HEK293 (cell line): ENCODE measurements at regions not wholly inside any gene's neighbourhood (a gene's known extent, or its start where the extent isn't known, plus 50 kb on each side); places are given as distances from the start of the nearest gene placed in this dataset.

Experiments
- CTCF ChIA-PET: fragments of 350-600 bp; formaldehyde crosslinking; extraction: SDS; loops from one replicate; lab custom pipeline; 2021; ENCODE audit warnings: antibody characterized with exemption; lab: Yijun Ruan, JAX
- POLR2A ChIA-PET: fragments of 300-600 bp; formaldehyde crosslinking; extraction: SDS; loops from one replicate; lab custom pipeline; 2020; ENCODE audit warnings: antibody characterized with exemption, inconsistent platforms; lab: Yijun Ruan, JAX
- H3K27ac ChIP-seq: fragments of 200-500 bp; sonication (Bioruptor generic); 2 replicates; pipeline ENCODE4 v1.5.1; 2014; ENCODE audit warnings: low read depth, low read length, control low read depth, inconsistent platforms; ENCODE audit errors: extremely low read depth
- H3K36me3 ChIP-seq, 2 experiments: fragments of 200-500 bp in 1 of 2; sonication (Bioruptor generic) in 1 of 2; 1 replicate in 1 of 2; 2 replicates in 1 of 2; pipeline ENCODE4 v1.5.1; 2014 to 2017; ENCODE audit warnings: inconsistent platforms in 2 of 2, low read length in 2 of 2; ENCODE audit not compliant: control insufficient read depth in 2 of 2, insufficient read depth in 1 of 2
- H3K4me1 ChIP-seq: fragments of 200-500 bp; sonication (Bioruptor generic); 2 replicates; pipeline ENCODE4 v1.5.1; 2014; ENCODE audit warnings: mild to moderate bottlenecking, low read length, inconsistent platforms; ENCODE audit not compliant: control insufficient read depth, insufficient read depth
- H3K4me3 ChIP-seq: 2 replicates; pipeline ENCODE4 v1.5.1; 2011; ENCODE audit warnings: low read depth, mild to moderate bottlenecking, control low read depth, low read length, moderate library complexity
- H3K9me3 ChIP-seq: fragments of 200-500 bp; sonication (Bioruptor generic); 2 replicates; pipeline ENCODE4 v1.5.1; 2014; ENCODE audit warnings: low read depth, low read length, inconsistent platforms; ENCODE audit not compliant: control insufficient read depth, insufficient read depth
- EGR2 ChIP-seq: fragments of 450-650 bp; formaldehyde crosslinking; IDR thresholded peaks from 2 replicates; pipeline ENCODE4 v1.5.1; 2016; ENCODE audit warnings: low read depth, missing biosample characterization, missing genetic modification characterization
- GLIS2 ChIP-seq: fragments of 450-650 bp; formaldehyde crosslinking; IDR thresholded peaks from 2 replicates; pipeline ENCODE4 v1.5.1; 2016; ENCODE audit warnings: missing biosample characterization, missing genetic modification characterization
- HOXC10 ChIP-seq: sonication (generic); formaldehyde crosslinking; IDR thresholded peaks from 2 replicates; pipeline ENCODE4 v1.8.1; 2023; ENCODE audit warnings: mild to moderate bottlenecking, missing genetic modification reagents
- MZF1 ChIP-seq: fragments of 450-650 bp; formaldehyde crosslinking; IDR thresholded peaks from 2 replicates; pipeline ENCODE4 v1.5.1; 2017; ENCODE audit warnings: missing biosample characterization, missing genetic modification characterization, borderline replicate concordance
- OSR2 ChIP-seq: fragments of 450-650 bp; formaldehyde crosslinking; IDR thresholded peaks from 2 replicates; pipeline ENCODE4 v1.5.1; 2016; ENCODE audit warnings: missing biosample characterization, missing genetic modification characterization
- PRDM10 ChIP-seq: fragments of 450-650 bp; formaldehyde crosslinking; IDR thresholded peaks from 2 replicates; pipeline ENCODE4 v1.5.1; 2016; ENCODE audit warnings: missing biosample characterization, missing genetic modification characterization
- SCRT1 ChIP-seq: fragments of 450-650 bp; formaldehyde crosslinking; IDR thresholded peaks from 2 replicates; pipeline ENCODE4 v1.5.1; 2016; ENCODE audit warnings: missing biosample characterization, missing genetic modification characterization, borderline replicate concordance
- SP7 ChIP-seq: fragments of 450-650 bp; formaldehyde crosslinking; IDR thresholded peaks from 2 replicates; pipeline ENCODE4 v1.5.1; 2016; ENCODE audit warnings: missing biosample characterization, missing genetic modification characterization
- ZBTB7A ChIP-seq: fragments of 450-650 bp; formaldehyde crosslinking; IDR thresholded peaks from 2 replicates; pipeline ENCODE4 v1.5.1; 2016; ENCODE audit warnings: low read depth, missing biosample characterization, missing genetic modification characterization
- ZFHX2 ChIP-seq: fragments of 450-650 bp; formaldehyde crosslinking; conservative IDR thresholded peaks from 2 replicates; pipeline ENCODE4 v1.5.1; 2016; ENCODE audit warnings: missing biosample characterization, missing genetic modification characterization
- ZIC2 ChIP-seq: fragments of 450-650 bp; formaldehyde crosslinking; IDR thresholded peaks from 2 replicates; pipeline ENCODE4 v1.5.1; 2016; ENCODE audit warnings: missing biosample characterization, missing genetic modification characterization
- ZNF121 ChIP-seq: fragments of 450-650 bp; formaldehyde crosslinking; IDR thresholded peaks from 2 replicates; pipeline ENCODE4 v1.5.1; 2016; ENCODE audit warnings: missing biosample characterization, missing genetic modification characterization
- ZNF48 ChIP-seq: fragments of 450-650 bp; formaldehyde crosslinking; IDR thresholded peaks from 2 replicates; pipeline ENCODE4 v1.5.1; 2016; ENCODE audit warnings: missing biosample characterization, missing genetic modification characterization
- ZNF513 ChIP-seq: fragments of 450-650 bp; IDR thresholded peaks from 2 replicates; pipeline ENCODE4 v1.5.1; 2018; ENCODE audit warnings: missing biosample characterization, missing genetic modification characterization
- ZNF660 ChIP-seq: fragments of 450-650 bp; IDR thresholded peaks from 2 replicates; pipeline ENCODE4 v1.5.1; 2018; ENCODE audit warnings: missing biosample characterization, mild to moderate bottlenecking, missing genetic modification characterization
- ZNF837 ChIP-seq: fragments of 450-650 bp; formaldehyde crosslinking; IDR thresholded peaks from 2 replicates; pipeline ENCODE4 v1.5.1; 2016; ENCODE audit warnings: missing biosample characterization, missing genetic modification characterization
- ZSCAN30 ChIP-seq: fragments of 450-650 bp; IDR thresholded peaks from 2 replicates; pipeline ENCODE4 v1.5.1; 2018; ENCODE audit warnings: missing biosample characterization, mild to moderate bottlenecking, missing genetic modification characterization, moderate library complexity
- ZXDB ChIP-seq: fragments of 450-650 bp; formaldehyde crosslinking; IDR thresholded peaks from 2 replicates; pipeline ENCODE4 v1.5.1; 2016; ENCODE audit warnings: missing biosample characterization, missing genetic modification characterization
- TF ChIP-seq, protein P1 (sequence below): fragments of 450-650 bp; formaldehyde crosslinking; IDR thresholded peaks from 2 replicates; pipeline ENCODE4 v1.5.1; 2017; ENCODE audit warnings: missing biosample characterization, missing genetic modification characterization

DNA sequence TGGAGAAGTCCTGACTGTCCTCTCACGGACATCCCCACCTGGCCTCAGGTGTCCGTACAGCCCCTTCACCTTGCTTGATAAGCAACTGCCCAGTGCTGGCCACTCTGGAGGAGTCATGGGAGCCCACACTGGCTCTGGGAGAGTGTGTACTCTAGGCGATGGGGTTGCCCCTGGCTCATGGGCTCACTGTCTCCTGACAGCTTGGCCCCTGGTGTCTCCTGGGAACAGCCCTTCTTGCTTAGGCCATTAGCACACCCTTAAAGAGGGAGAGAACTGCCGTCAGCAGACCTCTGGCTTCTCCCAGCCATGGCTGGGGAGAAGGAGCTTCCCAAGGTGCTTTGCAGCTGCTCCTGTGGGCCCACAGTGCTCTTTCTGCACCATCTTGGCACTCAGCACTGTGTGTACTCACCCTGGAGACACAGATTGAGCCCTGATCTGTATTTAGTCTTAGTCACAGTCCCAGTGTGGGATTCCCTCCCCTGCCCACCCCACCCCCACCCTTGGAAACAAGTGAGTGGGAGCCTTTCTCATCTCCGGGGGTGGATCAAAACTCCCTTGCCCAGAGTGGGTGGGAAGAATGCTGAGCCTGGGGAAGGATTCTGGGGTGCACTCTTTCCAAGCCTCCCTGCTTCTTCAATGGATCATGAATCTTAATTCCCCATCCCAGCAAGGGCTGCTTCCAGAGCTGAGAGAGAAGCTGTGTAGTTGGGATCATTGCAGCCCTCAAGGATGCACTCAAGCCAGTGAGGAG lies 83.5 kb upstream of the ADPGK start:
- ChIA-PET CTCF (no interaction called here), POLR2A (no interaction called here)

DNA sequence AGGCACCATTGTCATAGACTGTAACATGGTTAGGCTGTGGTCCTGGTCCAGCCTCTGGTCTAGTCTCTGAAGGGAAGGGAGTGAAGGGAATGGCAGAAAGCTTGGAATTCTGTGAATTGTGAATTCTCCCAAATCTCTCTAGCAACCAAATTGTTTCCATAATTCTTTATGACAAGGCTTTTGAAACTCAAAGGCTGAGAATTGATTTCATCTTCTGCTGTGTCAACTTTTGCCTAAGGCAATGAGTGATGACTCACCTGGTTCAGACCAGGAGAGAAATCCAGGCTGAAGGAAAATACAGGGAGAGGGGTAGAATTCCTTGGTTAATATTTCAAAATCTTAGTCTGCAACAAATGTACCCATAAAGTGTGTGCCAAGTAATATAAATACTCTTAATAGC lies 82.6 kb upstream of the ADPGK start:
- CTCF ChIA-PET, result no interaction called here
- POLR2A ChIA-PET, result no interaction called here
- H3K27ac ChIP-seq, result no peak overlapping the region
- no peaks in the 10 kb centered on the region for H3K4me1 ChIP-seq
- H3K4me3 ChIP-seq, result no peak overlapping the region
- no peaks in the 10 kb centered on the region for H3K9me3 ChIP-seq
- no peaks in the 10 kb centered on the region for H3K36me3 ChIP-seq
- TF ChIP-seq ZNF48 (tag by site-specific recombination) (no peak), ZNF660 (tag by site-specific recombination) (0 out of 2 replicates have a peak, but pooled peaks have one; percentile 58), PRDM10 (peak; percentile 73; the same call in 1 of the 2 replicates), SCRT1 (tag by site-specific recombination) (no peak), MZF1 (no peak), ZSCAN30 (tag by site-specific recombination) (no peak)
- TF ChIP-seq, all 188 proteins: peak for 2

More for the DNA sequence above, 83.5 kb upstream of the ADPGK start:
- no peak overlapping the region for H3K4me3 ChIP-seq
- no peaks in the 10 kb centered on the region for H3K36me3 ChIP-seq
- no peaks in the 10 kb centered on the region for H3K9me3 ChIP-seq
- no peak overlapping the region for H3K27ac ChIP-seq
- no peaks in the 10 kb centered on the region for H3K4me1 ChIP-seq
- TF ChIP-seq OSR2 (tag by site-specific recombination), result no peak
- TF ChIP-seq EGR2, result peak; percentile 44; the same call in 1 of the 2 replicates
- no peak for TF ChIP-seq HOXC10 (CRISPR knock-in tag)
- no peak for TF ChIP-seq ZBTB7A
- TF ChIP-seq ZFHX2 (tag by site-specific recombination), result peak; percentile 60

DNA sequence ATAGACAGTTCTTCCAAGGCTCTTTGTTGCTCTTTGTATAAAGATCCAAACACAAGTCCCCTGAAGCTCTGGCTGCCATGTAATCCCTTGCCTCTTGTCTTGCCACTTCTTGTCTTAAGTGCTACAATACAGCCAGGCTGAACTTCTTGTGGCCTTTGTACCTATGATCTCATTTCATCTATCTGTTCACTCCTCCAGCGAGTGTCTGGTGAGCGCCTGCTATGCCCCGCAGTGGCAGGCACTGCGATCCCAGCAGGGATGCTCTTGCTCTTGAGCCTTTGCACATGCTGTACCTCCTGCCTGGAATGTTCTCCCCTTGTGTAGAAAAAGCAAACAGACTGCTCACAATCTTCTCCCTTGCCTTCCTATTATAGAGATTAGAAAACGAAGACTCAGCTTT lies 81.9 kb upstream of the ADPGK start:
- Histone ChIP-seq H3K4me3 (no peak overlapping the region), H3K9me3 (no peaks in the 10 kb centered on the region), H3K4me1 (no peaks in the 10 kb centered on the region), H3K36me3 (no peaks in the 10 kb centered on the region), H3K27ac (no peak overlapping the region)
- ChIA-PET CTCF (interaction anchor here (0.7 kb wide), 1 partner anchor 30 kb away, joined by 3 read pairs; no protein-coding TSS in a partner anchor), POLR2A (no interaction called here)
- TF ChIP-seq SP7 (tag by site-specific recombination), result no peak
- TF ChIP-seq ZNF513, result no peak
- TF ChIP-seq ZIC2 (tag by site-specific recombination), result peak; percentile 97
- TF ChIP-seq GLIS2 (tag by site-specific recombination), result no peak
- TF ChIP-seq MZF1, result no peak
- no peak for TF ChIP-seq ZXDB (tag by site-specific recombination)
- no peak for TF ChIP-seq ZNF837 (tag by site-specific recombination)
- TF ChIP-seq ZNF121 (tag by site-specific recombination), result no peak
- TF ChIP-seq, protein P1, sequence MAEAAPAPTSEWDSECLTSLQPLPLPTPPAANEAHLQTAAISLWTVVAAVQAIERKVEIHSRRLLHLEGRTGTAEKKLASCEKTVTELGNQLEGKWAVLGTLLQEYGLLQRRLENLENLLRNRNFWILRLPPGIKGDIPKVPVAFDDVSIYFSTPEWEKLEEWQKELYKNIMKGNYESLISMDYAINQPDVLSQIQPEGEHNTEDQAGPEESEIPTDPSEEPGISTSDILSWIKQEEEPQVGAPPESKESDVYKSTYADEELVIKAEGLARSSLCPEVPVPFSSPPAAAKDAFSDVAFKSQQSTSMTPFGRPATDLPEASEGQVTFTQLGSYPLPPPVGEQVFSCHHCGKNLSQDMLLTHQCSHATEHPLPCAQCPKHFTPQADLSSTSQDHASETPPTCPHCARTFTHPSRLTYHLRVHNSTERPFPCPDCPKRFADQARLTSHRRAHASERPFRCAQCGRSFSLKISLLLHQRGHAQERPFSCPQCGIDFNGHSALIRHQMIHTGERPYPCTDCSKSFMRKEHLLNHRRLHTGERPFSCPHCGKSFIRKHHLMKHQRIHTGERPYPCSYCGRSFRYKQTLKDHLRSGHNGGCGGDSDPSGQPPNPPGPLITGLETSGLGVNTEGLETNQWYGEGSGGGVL (tag by site-specific recombination), result no peak
